HEK293T (cell line): ENCODE measurements at regions not wholly inside any gene's neighbourhood (a gene's known extent, or its start where the extent isn't known, plus 50 kb on each side); places are given as distances from the start of the nearest gene placed in this dataset.

ENCODE experiments used
- CTCF ChIA-PET: fragments of 350-600 bp; formaldehyde crosslinking; extraction: SDS; loops from one replicate; lab custom pipeline; 2021; ENCODE audit warnings: antibody characterized with exemption, inconsistent platforms; lab: Yijun Ruan, JAX
- POLR2A ChIA-PET: fragments of 350-600 bp; formaldehyde crosslinking; extraction: SDS; loops from one replicate; lab custom pipeline; 2020; ENCODE audit warnings: antibody characterized with exemption, inconsistent platforms; lab: Yijun Ruan, JAX
- DNase-seq: peaks from one replicate; pipeline ENCODE4 v3.0.0; 2012; ENCODE audit warnings: mixed read lengths; ENCODE audit errors: extremely low spot score
- ARNT ChIP-seq: fragments of 450-650 bp; IDR thresholded peaks from 2 replicates; pipeline ENCODE4 v1.6.1; 2017; ENCODE audit warnings: mild to moderate bottlenecking
- BHLHE40 ChIP-seq: fragments of 450-650 bp; IDR thresholded peaks from 2 replicates; pipeline ENCODE4 v1.6.1; 2016; ENCODE audit warnings: mild to moderate bottlenecking, moderate library complexity, borderline replicate concordance
- CTBP1 ChIP-seq: fragments of 450-650 bp; IDR thresholded peaks from 2 replicates; pipeline ENCODE4 v1.6.1; 2016; ENCODE audit warnings: borderline replicate concordance
- ELF4 ChIP-seq: fragments of 450-650 bp; IDR thresholded peaks from 2 replicates; pipeline ENCODE4 v1.6.1; 2017; ENCODE audit warnings: antibody characterized with exemption
- FOXA1 ChIP-seq: fragments of 450-650 bp; IDR thresholded peaks from 2 replicates; pipeline ENCODE4 v1.6.1; 2016; ENCODE audit warnings: mild to moderate bottlenecking
- FOXK2 ChIP-seq: fragments of 450-650 bp; IDR thresholded peaks from 2 replicates; pipeline ENCODE4 v1.6.1; 2016; ENCODE audit warnings: mild to moderate bottlenecking
- FOXM1 ChIP-seq: fragments of 450-650 bp; IDR thresholded peaks from 2 replicates; pipeline ENCODE4 v1.6.1; 2017; ENCODE audit warnings: mild to moderate bottlenecking, borderline replicate concordance
- HDGF ChIP-seq: fragments of 450-650 bp; IDR thresholded peaks from 2 replicates; pipeline ENCODE4 v1.6.1; 2017; ENCODE audit warnings: antibody characterized with exemption, borderline replicate concordance
- L3MBTL2 ChIP-seq: fragments of 450-650 bp; conservative IDR thresholded peaks from 2 replicates; pipeline ENCODE4 v1.6.1; 2016; ENCODE audit warnings: mild to moderate bottlenecking
- LEF1 ChIP-seq: fragments of 450-650 bp; IDR thresholded peaks from 2 replicates; pipeline ENCODE4 v1.6.1; 2017; ENCODE audit warnings: mild to moderate bottlenecking, borderline replicate concordance
- NFRKB ChIP-seq: fragments of 450-650 bp; IDR thresholded peaks from 2 replicates; pipeline ENCODE4 v1.6.1; 2016; ENCODE audit warnings: mild to moderate bottlenecking, moderate library complexity
- PKNOX1 ChIP-seq: fragments of 450-650 bp; IDR thresholded peaks from 2 replicates; pipeline ENCODE4 v1.6.1; 2016
- SP1 ChIP-seq: fragments of 450-650 bp; IDR thresholded peaks from 2 replicates; pipeline ENCODE4 v1.6.1; 2017
- SUZ12 ChIP-seq: fragments of 450-650 bp; IDR thresholded peaks from 2 replicates; pipeline ENCODE4 v1.6.1; 2016; ENCODE audit warnings: mild to moderate bottlenecking
- TARDBP ChIP-seq: fragments of 450-650 bp; IDR thresholded peaks from 2 replicates; pipeline ENCODE4 v1.6.1; 2016
- ZNF384 ChIP-seq: fragments of 450-650 bp; IDR thresholded peaks from 2 replicates; pipeline ENCODE4 v1.6.1; 2016

GRCh38 chr20:11267131-11267761 lies 593.4 kb upstream of the JAG1 start:
- CTCF ChIA-PET = interaction anchor here (0.6 to 0.7 kb wide), 3 partner anchors 45 to 730 kb away, joined by 3 to 5 read pairs (median 3); no protein-coding TSS in a partner anchor

GRCh38 chr20:11267762-11268335 lies 594.0 kb upstream of the JAG1 start:
- POLR2A ChIA-PET = no interaction called here
- DNase-seq = no peak
- CTCF ChIA-PET = interaction anchor here (0.6 to 0.7 kb wide), 4 partner anchors 46 to 731 kb away, joined by 3 to 5 read pairs (median 4); no protein-coding TSS in a partner anchor
- TF ChIP-seq FOXA1 (no peak), CTBP1 (no peak), PKNOX1 (no peak), L3MBTL2 (no peak), BHLHE40 (no peak), ELF4 (no peak), TARDBP (no peak), LEF1 (no peak), NFRKB (no peak), ZNF384 (no peak), SP1 (no peak), ARNT (no peak), FOXM1 (no peak), SUZ12 (no peak), FOXK2 (no peak), HDGF (no peak)

More at GRCh38 chr20:11267131-11267761, 593.4 kb upstream of the JAG1 start:
- peak; percentile 39 for DNase-seq
- POLR2A ChIA-PET = no interaction called here
- TF ChIP-seq SP1 (no peak), LEF1 (no peak), HDGF (no peak), ELF4 (no peak), SUZ12 (no peak), NFRKB (no peak), PKNOX1 (no peak), BHLHE40 (no peak), ZNF384 (no peak), FOXK2 (no peak), TARDBP (no peak), FOXM1 (no peak)

- POLR2A ChIA-PET = no interaction called here
- CTCF ChIA-PET = no interaction called here
- TF ChIP-seq FOXA1 (no peak), NFRKB (no peak)
- DNase-seq = no peak
Measured at GRCh38 chr20:11270566-11270965, 596.8 kb upstream of the JAG1 start.

GRCh38 chr20:11271319-11271718 lies 597.5 kb upstream of the JAG1 start:
- CTCF ChIA-PET = no interaction called here
- DNase-seq = peak; percentile 11
- POLR2A ChIA-PET = no interaction called here
- no peak for TF ChIP-seq PKNOX1
- no peak for TF ChIP-seq ELF4
- TF ChIP-seq BHLHE40 = no peak
- no peak for TF ChIP-seq SUZ12
- no peak for TF ChIP-seq FOXA1
- TF ChIP-seq SP1 = no peak
- TF ChIP-seq L3MBTL2 = no peak
- no peak for TF ChIP-seq HDGF
- no peak for TF ChIP-seq CTBP1
- TF ChIP-seq NFRKB = no peak
- no peak for TF ChIP-seq ARNT

GRCh38 chr20:11271920-11272594 lies 598.3 kb upstream of the JAG1 start:
- no peak for TF ChIP-seq ARNT
- no peak for TF ChIP-seq ZNF384
- TF ChIP-seq NFRKB = no peak
- TF ChIP-seq PKNOX1 = no peak
- TF ChIP-seq L3MBTL2 = no peak
- TF ChIP-seq SP1 = no peak
- DNase-seq = no peak
- ChIA-PET CTCF (interaction anchor here (0.7 kb wide), 1 partner anchor 11 kb away, joined by 3 read pairs; no protein-coding TSS in a partner anchor), POLR2A (no interaction called here)

GRCh38 chr20:11274141-11274594 lies 600.4 kb upstream of the JAG1 start:
- POLR2A ChIA-PET = no interaction called here
- CTCF ChIA-PET = no interaction called here
- no peak for TF ChIP-seq TARDBP
- no peak for TF ChIP-seq NFRKB
- TF ChIP-seq ELF4 = no peak
- peak; percentile 60 for DNase-seq
